ENCODE measurements at regions not wholly inside any gene's neighbourhood (a gene's known extent, or its start where the extent isn't known, plus 50 kb on each side); places are given as distances from the start of the nearest gene placed in this dataset.
"Not testable (repeated sequence)": the region's sequence is repeated elsewhere in the genome, so short reads cannot be mapped to it uniquely, and the experiment has no call there.

DNA sequence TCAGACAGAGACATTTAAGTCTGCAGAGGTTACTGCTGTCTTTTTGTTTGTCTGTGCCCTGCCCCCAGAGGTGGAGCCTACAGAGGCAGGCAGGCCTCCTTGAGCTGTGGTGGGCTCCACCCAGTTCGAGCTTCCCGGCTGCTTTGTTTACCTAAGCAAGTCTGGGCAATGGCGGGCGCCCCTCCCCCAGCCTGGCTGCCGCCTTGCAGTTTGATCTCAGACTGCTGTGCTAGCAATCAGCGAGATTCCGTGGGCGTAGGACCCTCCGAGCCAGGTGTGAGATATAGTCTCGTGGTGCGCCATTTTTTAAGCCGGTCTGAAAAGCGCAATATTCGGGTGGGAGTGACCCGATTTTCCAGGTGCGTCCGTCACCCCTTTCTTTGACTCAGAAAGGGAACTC is 245.0 kb upstream of the CDH2 start:
- not testable (repeated sequence) for DNase-seq

DNA sequence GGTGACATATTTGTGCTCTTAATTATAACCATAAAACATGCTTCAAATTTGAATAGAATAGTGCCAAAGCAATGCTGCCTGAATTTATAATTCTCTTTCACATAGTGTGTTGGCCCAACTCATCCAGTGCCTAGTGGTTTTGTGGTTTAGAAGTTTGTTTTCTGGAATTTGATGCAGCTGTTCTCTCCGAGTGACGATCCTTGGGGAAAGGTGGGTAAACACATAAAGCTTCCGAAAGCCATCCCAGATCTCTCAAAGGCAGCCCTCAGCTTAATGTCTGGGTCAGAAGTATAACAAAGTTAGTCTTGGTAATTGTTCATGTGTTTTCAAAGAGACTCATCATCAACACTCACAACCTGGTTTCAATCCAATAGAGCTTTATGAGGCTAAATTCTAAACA is 235.6 kb upstream of the CDH2 start:
- no peak for DNase-seq

DNA sequence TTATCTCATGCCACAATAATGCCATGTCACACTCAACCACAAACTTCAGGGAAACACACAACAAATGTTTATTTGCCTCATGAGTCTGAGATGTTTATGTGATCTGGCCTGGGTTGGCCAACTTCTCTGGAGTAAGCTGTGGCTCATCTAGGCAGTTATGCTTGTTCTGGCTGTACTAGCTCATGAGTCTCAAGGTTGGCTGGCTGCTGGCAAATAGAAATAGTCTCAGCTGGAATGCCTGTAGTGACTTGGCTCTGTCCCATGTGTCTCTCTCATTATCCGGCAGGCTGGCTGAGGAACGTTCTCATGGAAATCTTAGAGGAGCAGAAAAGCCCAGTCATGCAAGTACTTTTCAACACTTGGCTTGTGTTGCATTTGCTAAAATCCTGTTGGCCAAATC is 234.9 kb upstream of the CDH2 start:
- no peak for DNase-seq

DNA sequence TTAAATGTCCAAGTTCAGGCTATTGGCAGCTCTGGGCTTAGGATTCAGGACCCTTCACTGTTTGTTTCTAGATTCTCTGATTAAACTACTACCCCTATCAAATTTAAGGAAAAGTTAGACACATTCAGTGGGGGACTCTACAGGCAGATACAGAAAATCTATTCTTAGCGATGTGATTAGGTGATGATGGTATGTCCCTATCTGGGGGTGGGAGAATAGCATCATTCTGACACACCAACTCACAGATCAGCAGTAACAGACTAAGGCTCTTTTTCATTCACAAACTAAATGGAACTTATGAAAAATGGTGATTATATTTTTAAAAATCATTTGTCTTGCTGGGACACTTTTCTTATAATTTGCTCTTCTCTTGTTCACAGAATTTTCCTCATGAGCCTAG is 232.9 kb upstream of the CDH2 start:
- no peak for DNase-seq

DNA sequence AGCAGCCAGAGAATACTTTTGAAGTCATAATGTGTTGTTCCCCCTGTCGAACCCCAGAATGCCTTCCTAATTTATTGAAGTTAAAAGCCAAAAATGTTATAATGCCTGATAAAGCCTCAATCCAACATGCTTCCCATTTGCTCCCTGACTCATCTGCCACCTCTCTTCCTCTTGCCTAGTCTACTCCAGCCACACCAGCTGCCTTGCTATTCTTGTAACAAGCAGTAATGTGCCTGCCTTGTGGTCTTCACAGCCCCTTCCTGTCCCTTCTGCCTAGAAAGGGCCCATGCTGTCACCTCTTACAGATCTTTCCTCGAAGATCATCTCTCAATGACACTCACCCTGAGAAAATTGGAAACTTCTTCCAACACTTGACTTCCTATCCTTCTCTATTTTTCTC is 231.6 kb upstream of the CDH2 start:
- no peak for DNase-seq

DNA sequence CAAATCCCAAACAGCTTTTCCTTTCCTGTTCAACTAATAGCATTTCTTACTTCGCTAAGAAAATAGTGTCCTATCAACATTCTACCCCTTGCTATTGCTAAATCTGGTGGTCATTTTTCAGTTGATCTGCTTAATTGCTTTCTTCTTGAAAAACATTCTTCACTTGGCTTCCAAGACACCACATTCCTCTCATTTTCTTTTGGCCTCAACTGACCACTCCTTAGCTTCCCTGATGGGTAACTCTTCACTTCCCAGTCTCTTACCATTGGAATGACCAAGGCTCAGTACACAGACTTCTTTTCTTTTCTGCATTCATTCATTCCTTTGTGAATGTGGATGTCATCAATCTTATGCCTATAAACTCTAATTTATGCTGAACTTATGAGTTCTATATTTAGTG is 230.8 kb upstream of the CDH2 start:
- DNase-seq = no peak

DNA sequence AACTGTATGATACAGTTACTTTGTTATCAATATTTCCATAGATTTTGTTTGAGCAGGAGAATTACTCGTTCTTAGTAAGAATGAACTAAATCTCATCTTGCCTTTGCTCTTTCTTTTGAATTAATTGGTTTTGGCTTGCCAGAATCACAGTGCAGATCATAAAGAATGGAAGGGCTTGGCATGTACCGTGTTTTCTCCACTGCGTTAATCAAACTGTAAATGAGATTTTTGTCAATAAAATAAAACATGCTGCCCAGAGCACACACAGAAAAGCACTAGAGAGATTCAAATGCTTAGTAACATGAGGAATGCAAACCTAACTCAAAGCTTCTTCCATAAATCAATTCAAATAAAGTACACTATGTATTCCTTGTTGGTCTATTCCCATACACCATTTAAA is 229.6 kb upstream of the CDH2 start:
- DNase-seq = no peak

DNA sequence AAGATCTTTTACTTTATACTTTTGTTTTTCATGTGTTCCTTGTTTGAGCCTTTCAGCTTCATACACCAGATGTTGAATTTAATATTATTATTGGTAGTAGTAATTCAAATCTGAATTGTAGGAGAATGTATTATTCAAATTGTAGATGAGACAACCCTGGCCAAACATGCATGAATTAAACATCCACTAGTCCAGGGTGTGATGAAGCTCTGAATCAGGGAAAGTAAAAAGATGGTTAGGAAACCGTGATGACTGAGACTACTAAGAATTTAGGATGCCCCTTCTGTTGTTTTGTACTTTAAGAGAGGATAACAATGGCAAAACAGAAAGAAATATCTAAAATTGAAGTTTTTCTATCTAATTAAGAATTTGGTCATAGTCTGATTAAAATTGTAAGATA is 227.8 kb upstream of the CDH2 start:
- no peak for DNase-seq

DNA sequence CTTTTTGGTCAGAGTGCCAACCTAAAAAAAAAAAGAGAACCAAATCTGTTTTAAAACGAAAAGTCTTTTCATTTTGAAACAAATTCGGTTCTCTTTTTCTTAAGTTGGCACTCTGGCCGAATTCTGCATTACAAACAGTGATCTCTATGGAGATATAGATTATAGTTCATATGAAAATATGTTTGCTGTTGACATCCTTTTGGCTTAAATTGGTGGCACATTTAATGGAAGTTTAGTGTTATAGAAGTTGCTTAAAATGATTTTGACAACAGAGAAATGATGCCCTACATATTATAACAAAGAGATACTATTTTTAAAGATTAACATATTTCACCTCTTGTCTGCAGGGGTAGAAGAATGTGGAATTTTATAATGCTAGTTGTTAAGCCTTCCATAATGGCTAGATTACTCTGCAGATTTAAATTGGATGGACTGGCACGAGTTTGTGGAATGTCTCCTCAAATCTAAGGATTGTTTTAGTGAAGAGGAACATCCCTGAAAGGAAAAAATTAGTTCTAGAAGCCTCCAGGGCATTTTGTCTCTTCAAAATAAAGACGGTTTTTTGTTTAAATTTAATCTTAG is 222.9 kb upstream of the CDH2 start:
- no peak for DNase-seq

DNA sequence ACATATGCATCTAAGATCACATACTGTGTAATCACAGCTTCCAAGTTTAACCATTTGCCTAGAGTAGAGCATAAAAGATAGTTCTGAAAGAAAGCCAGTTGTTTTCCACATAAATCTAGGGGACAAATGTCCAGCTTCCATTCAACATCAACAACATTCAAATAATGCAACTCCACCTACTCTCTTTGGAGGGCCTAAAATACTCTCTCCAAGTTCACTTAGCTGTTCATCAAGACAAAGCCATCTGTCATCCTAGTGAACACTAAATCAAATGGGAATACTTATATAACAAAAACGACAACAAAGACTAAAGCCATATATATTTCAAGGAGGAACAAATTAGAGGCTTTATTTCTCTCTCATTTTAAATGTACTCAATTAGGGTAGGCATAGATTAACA is 221.5 kb upstream of the CDH2 start:
- no peak for DNase-seq

DNA sequence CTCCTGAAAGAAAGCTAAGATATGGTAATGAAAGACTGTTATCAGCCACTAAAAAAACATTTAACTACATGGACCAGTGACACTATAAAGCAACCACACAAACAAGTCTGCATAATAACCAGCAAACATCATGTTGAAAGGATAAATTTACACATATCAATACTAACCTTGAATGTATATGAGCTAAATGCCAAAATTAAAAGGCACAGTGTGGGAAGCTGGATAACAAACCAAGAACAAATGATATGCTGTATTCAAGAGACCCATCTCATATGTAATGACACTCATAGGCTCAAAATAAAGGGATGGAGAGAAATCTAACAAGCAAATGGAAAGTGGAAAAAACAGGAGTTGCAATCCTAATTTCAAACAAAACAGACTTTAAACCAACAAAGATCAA is 213.1 kb upstream of the CDH2 start:
- DNase-seq = no peak

DNA sequence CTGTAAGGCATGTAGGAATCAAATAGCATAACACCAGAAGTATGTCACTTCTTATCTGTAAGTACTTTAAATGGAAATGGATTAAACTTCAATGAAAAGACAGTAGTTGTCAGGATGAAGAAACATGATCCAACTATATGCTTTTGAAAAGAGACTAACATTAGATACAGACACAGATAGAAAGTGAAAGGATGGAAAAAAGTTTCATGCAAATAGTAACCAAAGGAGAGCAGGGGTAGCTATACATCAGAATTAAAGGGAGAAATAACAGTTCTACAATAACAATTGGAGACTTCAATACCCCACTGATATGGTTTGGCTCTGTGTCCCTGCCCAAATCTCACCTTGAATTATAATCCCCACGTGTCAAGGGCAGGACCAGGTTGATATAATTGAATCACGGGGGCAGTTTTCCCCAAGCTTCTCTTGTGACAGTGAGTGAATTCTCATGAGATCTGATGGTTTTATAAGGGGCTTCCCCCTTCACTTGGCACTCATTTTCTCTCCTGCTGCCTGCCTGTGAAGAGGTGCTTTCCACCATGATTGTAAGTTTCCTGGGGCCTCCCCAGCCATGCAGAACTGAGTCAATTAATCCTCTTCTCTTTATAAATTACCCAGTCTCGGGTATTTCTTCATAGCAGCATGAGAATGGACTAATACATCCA is 205.4 kb upstream of the CDH2 start:
- no peak for DNase-seq

DNA sequence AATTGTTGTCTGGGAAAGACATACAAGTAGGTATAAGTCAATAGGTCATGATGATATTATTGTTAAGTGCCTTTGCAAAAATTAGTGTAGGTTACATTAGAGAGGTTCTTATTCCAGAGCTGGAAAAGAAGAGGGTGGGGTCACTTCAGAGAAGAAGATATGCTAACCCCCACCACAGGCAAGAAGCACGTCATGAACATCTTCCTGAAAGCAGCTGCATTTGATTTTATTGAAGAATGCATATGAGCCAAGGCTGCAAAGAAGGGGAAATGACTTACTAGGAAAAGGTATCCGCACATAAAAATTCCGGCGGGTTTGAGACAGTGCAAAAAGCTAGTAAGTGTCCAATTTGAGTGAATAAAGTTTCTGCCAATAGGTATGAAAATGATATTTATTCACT is 195.3 kb upstream of the CDH2 start:
- DNase-seq = no peak

DNA sequence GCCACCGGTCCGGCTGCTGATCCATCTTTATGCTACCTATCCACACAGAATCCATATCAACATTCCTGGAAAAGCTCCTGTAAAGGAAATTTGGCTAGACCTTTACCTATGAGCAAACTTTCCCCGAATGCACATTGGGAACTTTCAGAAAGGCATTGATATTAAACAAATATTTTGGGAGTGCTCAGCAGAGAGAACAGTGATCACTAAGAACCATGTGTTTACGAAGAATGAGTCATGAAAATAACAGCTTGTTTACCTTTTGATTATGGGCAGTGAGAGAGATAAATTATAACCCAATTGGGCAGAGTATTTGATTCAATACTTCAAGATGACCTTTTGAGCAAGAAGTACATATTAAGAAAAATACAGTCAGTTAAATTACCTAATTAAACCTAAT is 189.7 kb upstream of the CDH2 start:
- DNase-seq = no peak

DNA sequence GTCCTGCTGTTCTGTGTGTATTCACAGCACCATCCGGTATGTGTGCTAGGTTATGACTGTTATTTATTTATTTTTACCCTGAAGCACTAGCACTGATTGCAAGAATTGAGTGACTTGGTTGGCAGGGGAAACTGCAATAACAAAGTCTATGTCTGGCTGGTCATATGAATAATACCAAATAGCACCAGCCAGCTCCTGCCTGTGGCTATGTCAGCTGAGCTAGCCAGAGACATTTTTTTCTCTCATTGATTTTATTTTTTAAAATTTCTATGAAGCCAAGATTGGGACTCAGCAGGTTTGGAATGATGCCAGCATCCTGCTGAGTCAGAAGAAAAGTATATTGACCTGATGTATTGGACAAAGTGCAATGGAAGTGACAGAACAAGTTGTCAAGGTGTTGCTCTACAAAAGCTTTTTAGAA is 188.5 kb upstream of the CDH2 start:
- no peak for DNase-seq

DNA sequence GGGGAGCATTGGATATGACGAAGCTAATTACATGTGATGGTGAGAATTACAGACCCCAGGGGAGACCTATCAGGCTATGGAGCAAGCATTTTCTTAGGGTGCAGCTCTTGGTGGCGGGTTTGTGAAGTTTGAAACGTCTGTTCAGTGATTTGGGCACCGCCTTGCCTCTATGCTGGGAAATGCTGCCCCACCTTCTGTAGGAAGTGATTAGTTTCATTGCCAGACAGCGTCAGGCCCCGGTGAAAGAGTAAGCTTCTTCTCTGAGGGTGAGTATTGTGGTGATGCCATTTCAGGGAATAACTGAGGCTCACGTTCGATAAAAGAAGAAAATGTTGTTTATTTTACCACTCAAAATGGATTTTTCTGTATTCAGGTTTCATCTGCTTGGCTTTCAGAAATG is 186.2 kb upstream of the CDH2 start:
- no peak for DNase-seq

DNA sequence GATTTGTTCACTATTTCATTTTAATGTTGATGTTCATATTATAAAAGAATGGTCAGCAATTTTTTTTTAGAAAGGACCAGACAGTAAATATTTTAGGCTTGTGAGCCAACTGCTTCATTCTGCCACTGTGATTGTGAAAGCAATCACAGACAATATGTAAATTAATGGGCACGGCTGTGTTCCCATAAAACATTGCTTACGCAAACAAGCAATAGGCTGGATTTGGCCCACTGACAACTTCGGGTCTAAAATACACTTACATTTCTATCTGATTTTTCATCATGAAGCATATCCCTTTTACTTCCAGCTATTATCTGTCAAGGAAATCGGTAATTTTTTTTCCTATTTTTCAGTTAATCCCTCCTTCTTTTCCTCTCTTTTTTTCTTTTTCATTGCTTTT is 182.2 kb upstream of the CDH2 start:
- DNase-seq = peak; percentile 4

DNA sequence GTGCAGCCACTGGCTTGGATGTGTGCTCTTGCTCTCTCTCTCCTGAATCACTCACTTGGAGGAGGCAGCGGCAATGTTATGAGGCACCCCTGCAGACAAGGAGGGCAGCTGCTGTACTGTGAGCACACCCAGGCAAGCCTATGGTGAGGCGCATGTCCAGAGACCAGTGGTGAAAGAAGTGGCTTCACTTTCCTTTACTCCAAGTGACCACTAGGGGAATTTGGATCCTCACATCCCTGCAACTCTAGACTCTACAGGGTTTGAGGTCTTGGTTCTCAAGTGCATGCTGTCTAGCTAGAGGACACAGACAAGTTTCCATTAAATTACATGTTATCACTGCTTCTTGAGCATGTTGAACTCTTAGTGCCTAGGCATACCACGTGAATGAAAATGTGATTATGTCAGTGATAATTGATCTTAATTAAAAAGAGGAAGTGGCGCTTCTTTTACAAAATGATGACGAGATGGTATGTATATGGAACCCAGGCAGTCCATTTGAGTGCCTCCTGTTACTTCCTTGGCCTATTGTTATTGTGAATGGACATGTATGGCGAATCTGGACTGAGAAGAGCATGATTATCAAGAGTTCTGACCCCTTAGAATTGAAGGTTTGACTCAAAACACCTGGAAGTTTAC is 181.0 kb upstream of the CDH2 start:
- no peak for DNase-seq

DNA sequence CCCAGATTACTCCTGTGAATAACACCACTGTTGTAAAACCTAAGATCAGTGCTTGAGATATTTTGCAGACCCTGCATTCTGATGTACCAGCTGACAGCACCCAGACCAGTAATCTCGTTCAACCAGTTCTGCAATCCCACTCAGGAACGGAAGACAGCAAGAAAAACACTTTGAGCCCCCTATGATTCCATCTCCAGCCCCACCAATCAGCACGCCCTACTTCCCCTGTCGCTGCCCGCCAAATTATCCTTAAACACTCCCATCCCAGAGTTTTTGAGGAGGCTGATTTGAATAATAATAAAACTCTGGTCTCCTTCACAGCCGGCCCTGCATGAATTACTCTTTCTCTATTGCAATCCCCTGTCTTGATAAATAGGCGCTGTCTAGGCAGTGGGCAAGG is 173.9 kb upstream of the CDH2 start:
- DNase-seq = no peak

DNA sequence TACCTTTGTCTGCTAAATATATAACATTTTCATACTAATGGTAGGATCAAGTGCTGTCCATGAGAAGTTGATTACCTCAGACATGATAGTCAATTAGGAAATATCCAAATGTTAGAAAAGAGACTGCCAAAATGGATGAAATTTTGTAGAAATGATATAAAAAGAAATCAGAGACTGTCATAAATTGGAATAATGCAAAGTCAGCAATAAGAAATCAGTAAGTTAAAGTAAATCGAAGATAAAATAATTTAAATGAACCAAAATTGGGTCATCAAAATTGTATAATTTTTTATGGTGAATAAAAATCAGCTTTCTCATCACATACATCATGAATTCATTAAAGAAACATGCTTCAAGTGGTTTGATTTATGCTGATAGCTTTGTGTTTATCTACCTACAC is 165.3 kb upstream of the CDH2 start:
- DNase-seq = no peak

DNA sequence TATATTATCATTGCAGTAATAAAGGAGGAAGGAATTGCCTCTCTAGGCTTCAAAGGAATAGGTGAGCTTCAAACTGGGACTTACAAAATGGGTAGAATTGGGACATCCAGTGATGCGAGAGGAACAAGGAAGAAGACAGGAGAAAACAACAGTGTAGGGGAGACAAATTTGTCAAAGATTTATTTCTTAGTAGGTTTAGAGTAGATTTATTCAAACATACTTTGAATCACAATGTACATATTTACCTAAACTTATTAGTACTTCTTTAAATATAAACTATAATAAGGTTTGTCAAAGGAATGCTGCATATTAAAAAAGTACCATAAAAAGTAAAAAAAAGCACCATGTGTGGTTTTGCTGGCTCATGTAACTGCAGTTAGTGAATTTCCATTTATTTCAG is 161.4 kb upstream of the CDH2 start:
- DNase-seq = no peak

DNA sequence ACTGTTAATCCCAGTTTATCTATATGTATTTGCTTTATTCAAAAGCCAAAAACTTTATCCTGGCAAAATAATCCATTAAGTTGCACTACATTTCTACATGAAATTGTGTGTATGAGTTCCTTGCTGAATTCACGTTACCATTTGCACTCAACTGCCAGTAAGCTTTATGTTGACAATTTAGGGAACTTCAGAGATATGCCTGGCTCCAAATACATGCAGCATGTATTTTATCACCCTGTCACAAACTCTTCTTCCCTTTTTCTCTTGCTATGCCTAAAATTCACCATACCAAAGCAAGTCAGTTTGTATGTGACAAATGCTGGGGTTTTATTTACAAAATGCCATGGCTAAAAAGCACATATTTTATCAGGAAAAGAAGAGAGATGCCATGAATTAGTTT is 157.6 kb upstream of the CDH2 start:
- no peak for DNase-seq

DNA sequence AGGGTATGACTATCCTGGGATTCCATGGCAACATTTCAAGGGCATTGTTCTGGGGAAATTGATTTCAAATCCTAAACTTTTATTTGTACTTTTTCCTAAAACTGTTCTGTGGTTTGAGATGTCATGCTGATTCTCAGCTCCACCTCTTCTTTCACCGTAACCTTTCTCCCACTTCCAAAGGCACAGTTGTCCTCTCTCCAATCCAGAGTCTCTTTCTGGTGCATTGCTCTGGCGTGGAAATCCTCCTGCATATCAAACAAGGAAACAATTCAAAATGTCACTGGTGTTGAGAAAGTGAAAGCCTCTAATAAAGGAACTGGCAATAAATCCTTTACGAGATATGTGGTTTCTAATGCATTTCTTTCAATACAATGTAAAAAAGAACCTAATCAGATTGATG is 155.1 kb upstream of the CDH2 start:
- no peak for DNase-seq

DNA sequence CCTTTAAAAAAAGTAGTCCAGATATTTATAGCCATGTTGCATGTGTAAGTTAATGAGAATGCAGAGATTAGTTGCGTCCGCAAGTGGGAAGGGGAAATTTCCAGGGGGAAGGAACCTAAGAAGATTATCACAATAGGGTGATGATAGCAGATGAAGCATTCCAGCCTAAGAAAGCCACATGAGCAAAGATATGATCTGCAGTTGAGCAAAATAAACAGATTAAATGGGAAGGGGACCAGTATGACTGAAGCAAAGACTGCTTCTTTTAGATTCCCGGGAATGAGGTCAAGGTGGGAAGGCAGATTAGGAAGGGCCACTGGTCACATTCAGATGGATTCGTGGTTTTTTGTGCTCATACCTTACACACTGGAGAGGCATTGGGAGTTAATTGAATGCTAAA is 154.6 kb upstream of the CDH2 start:
- no peak for DNase-seq

DNA sequence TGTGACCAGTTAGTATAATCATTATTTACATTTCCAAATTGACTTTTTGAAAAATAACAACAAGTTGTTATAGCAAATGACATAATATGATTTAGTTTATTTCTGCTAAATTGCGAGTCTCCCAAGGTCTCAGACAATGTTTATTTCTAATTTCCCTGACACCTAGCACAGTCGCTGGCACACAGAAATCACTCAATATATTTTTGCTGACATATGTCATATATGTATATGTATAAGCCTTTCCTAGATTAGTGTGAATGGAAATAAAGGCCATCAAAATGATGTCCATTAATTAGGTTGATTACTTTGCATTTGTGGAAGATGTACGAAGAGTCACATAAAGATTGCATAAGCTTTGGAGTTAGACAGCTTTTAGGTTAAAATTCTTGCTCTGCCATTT is 136.7 kb upstream of the CDH2 start:
- DNase-seq = no peak
